ENCODE measurements at regions not wholly inside any gene's neighbourhood (a gene's known extent, or its start where the extent isn't known, plus 50 kb on each side); places are given as distances from the start of the nearest gene placed in this dataset.
A peak's percentile ranks its signal among the peaks of the same experiment; 100 is the strongest.

- no peak for DNase-seq (ENCODE audit: extremely low spot score)
- ChIA-PET POLR2A (no interaction called here), CTCF (interaction anchor here (1.5 kb wide), 1 partner anchor 154 kb away, joined by 5 read pairs; no protein-coding TSS in a partner anchor)
- TF ChIP-seq PKNOX1 (IDR thresholded peaks at IDR 0.05) (peak; percentile 19; the same call in 1 of the 2 replicates), CTBP1 (IDR thresholded peaks at IDR 0.05; ENCODE audit: borderline replicate concordance) (peak; percentile 64; the same call in 1 of the 2 replicates), BHLHE40 (IDR thresholded peaks at IDR 0.05; ENCODE audit: borderline replicate concordance) (no peak)
Observed at GRCh38 chr9:79409182-79409823, 162.5 kb upstream of the TLE4 start.

- ChIA-PET POLR2A (no interaction called here), CTCF (no interaction called here)
- no peak for DNase-seq (ENCODE audit: extremely low spot score)
- TF ChIP-seq ZNF384 (IDR thresholded peaks at IDR 0.05) (no peak), LEF1 (IDR thresholded peaks at IDR 0.05; ENCODE audit: borderline replicate concordance) (no peak), CTBP1 (IDR thresholded peaks at IDR 0.05; ENCODE audit: borderline replicate concordance) (peak; percentile 42; the same call in 1 of the 2 replicates)
Observed at GRCh38 chr9:79425840-79426239, 145.9 kb upstream of the TLE4 start.

- DNase-seq (ENCODE audit: extremely low spot score) = no peak
- POLR2A ChIA-PET = interaction anchor here (1.0 kb wide), 1 partner anchor 143 kb away, joined by 4 read pairs; the partner anchor contains the start of gene TLE4
- CTCF ChIA-PET = no interaction called here
- TF ChIP-seq TARDBP (IDR thresholded peaks at IDR 0.05) = no peak
- no peak for TF ChIP-seq PKNOX1 (IDR thresholded peaks at IDR 0.05)
- TF ChIP-seq L3MBTL2 (conservative IDR thresholded peaks at IDR 0.05) = no peak
Observed at GRCh38 chr9:79428422-79428821, 143.3 kb upstream of the TLE4 start.

GRCh38 chr9:79430619-79431018 lies 141.1 kb upstream of the TLE4 start:
- TF ChIP-seq ELF4 (IDR thresholded peaks at IDR 0.05) (no peak), PKNOX1 (IDR thresholded peaks at IDR 0.05) (no peak), CTBP1 (IDR thresholded peaks at IDR 0.05; ENCODE audit: borderline replicate concordance) (no peak), L3MBTL2 (conservative IDR thresholded peaks at IDR 0.05) (no peak), FOXA1 (IDR thresholded peaks at IDR 0.05) (no peak), SUZ12 (IDR thresholded peaks at IDR 0.05) (peak; percentile 45; the same call in 1 of the 2 replicates), FOXK2 (IDR thresholded peaks at IDR 0.05) (no peak), HDGF (IDR thresholded peaks at IDR 0.05; ENCODE audit: borderline replicate concordance) (no peak)
- POLR2A ChIA-PET = no interaction called here
- DNase-seq (ENCODE audit: extremely low spot score) = no peak
- CTCF ChIA-PET = interaction anchor here (0.6 to 1.6 kb wide), 3 partner anchors 167 to 466 kb away, joined by 3 to 9 read pairs (median 5); no protein-coding TSS in a partner anchor

- ChIA-PET POLR2A (interaction anchor here (3.1 kb wide), 1 partner anchor 140 kb away, joined by 10 read pairs; the partner anchor contains the start of gene TLE4), CTCF (interaction anchor here (0.7 to 1.6 kb wide), 4 partner anchors 19 to 176 kb away, joined by 3 to 9 read pairs (median 4); no protein-coding TSS in a partner anchor)
- no peak for DNase-seq (ENCODE audit: extremely low spot score)
- no peak for TF ChIP-seq BHLHE40 (IDR thresholded peaks at IDR 0.05; ENCODE audit: borderline replicate concordance)
- no peak for TF ChIP-seq PKNOX1 (IDR thresholded peaks at IDR 0.05)
Observed at GRCh38 chr9:79431019-79431679, 140.6 kb upstream of the TLE4 start.

- ChIA-PET CTCF (interaction anchor here (0.9 to 1.3 kb wide), 4 partner anchors 29 to 176 kb away, joined by 3 to 4 read pairs (median 3); no protein-coding TSS in a partner anchor), POLR2A (interaction anchor here (3.1 kb wide), 1 partner anchor 139 kb away, joined by 10 read pairs; the partner anchor contains the start of gene TLE4)
- TF ChIP-seq ZNF384 (IDR thresholded peaks at IDR 0.05) (no peak), PKNOX1 (IDR thresholded peaks at IDR 0.05) (peak; percentile 96), SP1 (IDR thresholded peaks at IDR 0.05) (no peak), FOXA1 (IDR thresholded peaks at IDR 0.05) (no peak)
- peak; percentile 64 for DNase-seq (ENCODE audit: extremely low spot score)
Observed at GRCh38 chr9:79432485-79432884, 139.3 kb upstream of the TLE4 start.
